ENCODE measurements at regions not wholly inside any gene's neighbourhood (a gene's known extent, or its start where the extent isn't known, plus 50 kb on each side); places are given as distances from the start of the nearest gene placed in this dataset.

DNA sequence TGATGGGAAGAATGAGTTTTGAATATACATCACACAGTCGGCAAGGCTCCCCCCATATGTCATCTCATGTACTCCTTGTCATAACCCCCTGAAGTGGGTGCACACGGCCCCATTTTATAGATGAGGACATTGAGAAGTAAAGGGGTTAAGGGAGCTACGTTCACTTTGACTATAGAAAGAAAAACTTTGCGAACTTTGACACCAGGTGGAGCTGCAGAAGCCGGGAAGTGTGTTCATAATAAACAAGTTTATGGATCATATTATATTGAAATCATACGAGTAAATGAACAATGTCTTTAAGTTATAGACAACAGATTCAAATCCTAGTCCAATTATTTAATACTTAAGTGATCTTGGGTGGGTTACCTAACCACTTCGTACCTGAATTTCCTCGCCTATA is 203.8 kb upstream of the PITX2 start (continued):
- TF ChIP-seq, protein P1, sequence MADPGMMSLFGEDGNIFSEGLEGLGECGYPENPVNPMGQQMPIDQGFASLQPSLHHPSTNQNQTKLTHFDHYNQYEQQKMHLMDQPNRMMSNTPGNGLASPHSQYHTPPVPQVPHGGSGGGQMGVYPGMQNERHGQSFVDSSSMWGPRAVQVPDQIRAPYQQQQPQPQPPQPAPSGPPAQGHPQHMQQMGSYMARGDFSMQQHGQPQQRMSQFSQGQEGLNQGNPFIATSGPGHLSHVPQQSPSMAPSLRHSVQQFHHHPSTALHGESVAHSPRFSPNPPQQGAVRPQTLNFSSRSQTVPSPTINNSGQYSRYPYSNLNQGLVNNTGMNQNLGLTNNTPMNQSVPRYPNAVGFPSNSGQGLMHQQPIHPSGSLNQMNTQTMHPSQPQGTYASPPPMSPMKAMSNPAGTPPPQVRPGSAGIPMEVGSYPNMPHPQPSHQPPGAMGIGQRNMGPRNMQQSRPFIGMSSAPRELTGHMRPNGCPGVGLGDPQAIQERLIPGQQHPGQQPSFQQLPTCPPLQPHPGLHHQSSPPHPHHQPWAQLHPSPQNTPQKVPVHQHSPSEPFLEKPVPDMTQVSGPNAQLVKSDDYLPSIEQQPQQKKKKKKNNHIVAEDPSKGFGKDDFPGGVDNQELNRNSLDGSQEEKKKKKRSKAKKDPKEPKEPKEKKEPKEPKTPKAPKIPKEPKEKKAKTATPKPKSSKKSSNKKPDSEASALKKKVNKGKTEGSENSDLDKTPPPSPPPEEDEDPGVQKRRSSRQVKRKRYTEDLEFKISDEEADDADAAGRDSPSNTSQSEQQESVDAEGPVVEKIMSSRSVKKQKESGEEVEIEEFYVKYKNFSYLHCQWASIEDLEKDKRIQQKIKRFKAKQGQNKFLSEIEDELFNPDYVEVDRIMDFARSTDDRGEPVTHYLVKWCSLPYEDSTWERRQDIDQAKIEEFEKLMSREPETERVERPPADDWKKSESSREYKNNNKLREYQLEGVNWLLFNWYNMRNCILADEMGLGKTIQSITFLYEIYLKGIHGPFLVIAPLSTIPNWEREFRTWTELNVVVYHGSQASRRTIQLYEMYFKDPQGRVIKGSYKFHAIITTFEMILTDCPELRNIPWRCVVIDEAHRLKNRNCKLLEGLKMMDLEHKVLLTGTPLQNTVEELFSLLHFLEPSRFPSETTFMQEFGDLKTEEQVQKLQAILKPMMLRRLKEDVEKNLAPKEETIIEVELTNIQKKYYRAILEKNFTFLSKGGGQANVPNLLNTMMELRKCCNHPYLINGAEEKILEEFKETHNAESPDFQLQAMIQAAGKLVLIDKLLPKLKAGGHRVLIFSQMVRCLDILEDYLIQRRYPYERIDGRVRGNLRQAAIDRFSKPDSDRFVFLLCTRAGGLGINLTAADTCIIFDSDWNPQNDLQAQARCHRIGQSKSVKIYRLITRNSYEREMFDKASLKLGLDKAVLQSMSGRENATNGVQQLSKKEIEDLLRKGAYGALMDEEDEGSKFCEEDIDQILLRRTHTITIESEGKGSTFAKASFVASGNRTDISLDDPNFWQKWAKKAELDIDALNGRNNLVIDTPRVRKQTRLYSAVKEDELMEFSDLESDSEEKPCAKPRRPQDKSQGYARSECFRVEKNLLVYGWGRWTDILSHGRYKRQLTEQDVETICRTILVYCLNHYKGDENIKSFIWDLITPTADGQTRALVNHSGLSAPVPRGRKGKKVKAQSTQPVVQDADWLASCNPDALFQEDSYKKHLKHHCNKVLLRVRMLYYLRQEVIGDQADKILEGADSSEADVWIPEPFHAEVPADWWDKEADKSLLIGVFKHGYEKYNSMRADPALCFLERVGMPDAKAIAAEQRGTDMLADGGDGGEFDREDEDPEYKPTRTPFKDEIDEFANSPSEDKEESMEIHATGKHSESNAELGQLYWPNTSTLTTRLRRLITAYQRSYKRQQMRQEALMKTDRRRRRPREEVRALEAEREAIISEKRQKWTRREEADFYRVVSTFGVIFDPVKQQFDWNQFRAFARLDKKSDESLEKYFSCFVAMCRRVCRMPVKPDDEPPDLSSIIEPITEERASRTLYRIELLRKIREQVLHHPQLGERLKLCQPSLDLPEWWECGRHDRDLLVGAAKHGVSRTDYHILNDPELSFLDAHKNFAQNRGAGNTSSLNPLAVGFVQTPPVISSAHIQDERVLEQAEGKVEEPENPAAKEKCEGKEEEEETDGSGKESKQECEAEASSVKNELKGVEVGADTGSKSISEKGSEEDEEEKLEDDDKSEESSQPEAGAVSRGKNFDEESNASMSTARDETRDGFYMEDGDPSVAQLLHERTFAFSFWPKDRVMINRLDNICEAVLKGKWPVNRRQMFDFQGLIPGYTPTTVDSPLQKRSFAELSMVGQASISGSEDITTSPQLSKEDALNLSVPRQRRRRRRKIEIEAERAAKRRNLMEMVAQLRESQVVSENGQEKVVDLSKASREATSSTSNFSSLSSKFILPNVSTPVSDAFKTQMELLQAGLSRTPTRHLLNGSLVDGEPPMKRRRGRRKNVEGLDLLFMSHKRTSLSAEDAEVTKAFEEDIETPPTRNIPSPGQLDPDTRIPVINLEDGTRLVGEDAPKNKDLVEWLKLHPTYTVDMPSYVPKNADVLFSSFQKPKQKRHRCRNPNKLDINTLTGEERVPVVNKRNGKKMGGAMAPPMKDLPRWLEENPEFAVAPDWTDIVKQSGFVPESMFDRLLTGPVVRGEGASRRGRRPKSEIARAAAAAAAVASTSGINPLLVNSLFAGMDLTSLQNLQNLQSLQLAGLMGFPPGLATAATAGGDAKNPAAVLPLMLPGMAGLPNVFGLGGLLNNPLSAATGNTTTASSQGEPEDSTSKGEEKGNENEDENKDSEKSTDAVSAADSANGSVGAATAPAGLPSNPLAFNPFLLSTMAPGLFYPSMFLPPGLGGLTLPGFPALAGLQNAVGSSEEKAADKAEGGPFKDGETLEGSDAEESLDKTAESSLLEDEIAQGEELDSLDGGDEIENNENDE (IDR thresholded peaks at IDR 0.05; ENCODE audit: insufficient replicate concordance, low read length): no peak
- no peak for TF ChIP-seq HDAC6 (IDR thresholded peaks at IDR 0.05; ENCODE audit: low read depth, low read length)
- no peak for TF ChIP-seq SUZ12 (IDR thresholded peaks at IDR 0.05; ENCODE audit: low read length)
- TF ChIP-seq CREB1 (IDR thresholded peaks at IDR 0.05): no peak
- TF ChIP-seq, protein P2, sequence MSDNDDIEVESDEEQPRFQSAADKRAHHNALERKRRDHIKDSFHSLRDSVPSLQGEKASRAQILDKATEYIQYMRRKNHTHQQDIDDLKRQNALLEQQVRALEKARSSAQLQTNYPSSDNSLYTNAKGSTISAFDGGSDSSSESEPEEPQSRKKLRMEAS (IDR thresholded peaks at IDR 0.05): no peak
- no peak for TF ChIP-seq PHF8 (conservative IDR thresholded peaks at IDR 0.05; ENCODE audit: low read depth, low read length)
- TF ChIP-seq NRF1 (IDR thresholded peaks at IDR 0.05; ENCODE audit: low read depth, low read length): no peak
- no peak for TF ChIP-seq MAFK (IDR thresholded peaks at IDR 0.05; ENCODE audit: low read depth, low read length)
- TF ChIP-seq JUND (IDR thresholded peaks at IDR 0.05; ENCODE audit: low read length): no peak
- TF ChIP-seq, protein P3, sequence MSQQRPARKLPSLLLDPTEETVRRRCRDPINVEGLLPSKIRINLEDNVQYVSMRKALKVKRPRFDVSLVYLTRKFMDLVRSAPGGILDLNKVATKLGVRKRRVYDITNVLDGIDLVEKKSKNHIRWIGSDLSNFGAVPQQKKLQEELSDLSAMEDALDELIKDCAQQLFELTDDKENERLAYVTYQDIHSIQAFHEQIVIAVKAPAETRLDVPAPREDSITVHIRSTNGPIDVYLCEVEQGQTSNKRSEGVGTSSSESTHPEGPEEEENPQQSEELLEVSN (IDR thresholded peaks at IDR 0.05): no peak
